OCI-LY1 (cell line): ENCODE measurements at regions not wholly inside any gene's neighbourhood (a gene's known extent, or its start where the extent isn't known, plus 50 kb on each side); places are given as distances from the start of the nearest gene placed in this dataset.

Experiments
- H2AFZ ChIP-seq: fragments of 200-600 bp; sonication (generic), shearing (Covaris generic); 2 replicates; pipeline ENCODE4 v1.6.0; 2014; ENCODE audit warnings: antibody characterized with exemption, mild to moderate bottlenecking, low read length
- H3F3A ChIP-seq: fragments of 200-600 bp; sonication (generic), shearing (Covaris generic); 2 replicates; pipeline ENCODE4 v1.6.0; 2014; ENCODE audit warnings: mild to moderate bottlenecking, antibody characterized with exemption, low read length, moderate library complexity; ENCODE audit not compliant: insufficient read depth
- H3K27ac ChIP-seq: fragments of 200-600 bp; sonication (generic); 2 replicates; pipeline ENCODE4 v1.5.1; 2014; ENCODE audit warnings: low read length, mixed run types, mild to moderate bottlenecking, low read depth; ENCODE audit not compliant: poor library complexity, severe bottlenecking
- H3K27me3 ChIP-seq: fragments of 200-600 bp; sonication (generic); 2 replicates; pipeline ENCODE4 v1.6.0; 2014; ENCODE audit warnings: antibody characterized with exemption, mild to moderate bottlenecking, low read length, moderate library complexity; ENCODE audit not compliant: insufficient read depth
- H3K36me3 ChIP-seq: fragments of 200-600 bp; sonication (generic); 2 replicates; pipeline ENCODE4 v1.6.1; 2014; ENCODE audit warnings: mild to moderate bottlenecking, antibody characterized with exemption, low read length, moderate library complexity, mixed read lengths; ENCODE audit not compliant: insufficient read depth
- H3K4me1 ChIP-seq: fragments of 200-600 bp; sonication (generic); 2 replicates; pipeline ENCODE4 v1.5.1; 2014; ENCODE audit warnings: mild to moderate bottlenecking, low read length, moderate library complexity; ENCODE audit not compliant: insufficient read depth, severe bottlenecking
- H3K4me2 ChIP-seq: fragments of 200-600 bp; sonication (generic), shearing (Covaris generic); 2 replicates; pipeline ENCODE4 v1.6.1; 2014; ENCODE audit warnings: low read length
- H3K4me3 ChIP-seq: fragments of 200-600 bp; sonication (generic); 2 replicates; pipeline ENCODE4 v1.5.1; 2014; ENCODE audit warnings: low read length, low read depth, mild to moderate bottlenecking, mixed read lengths; ENCODE audit not compliant: poor library complexity, severe bottlenecking
- H3K79me2 ChIP-seq: fragments of 200-600 bp; shearing (Covaris generic); 2 replicates; pipeline ENCODE4 v1.6.1; 2016; ENCODE audit warnings: mixed run types, low read length, mixed read lengths; ENCODE audit not compliant: insufficient read depth
- H3K9ac ChIP-seq: fragments of 200-600 bp; sonication (generic), shearing (Covaris generic); 2 replicates; pipeline ENCODE4 v1.6.1; 2014; ENCODE audit warnings: mild to moderate bottlenecking, low read length, mixed read lengths
- H3K9me2 ChIP-seq: fragments of 200-600 bp; sonication (generic), shearing (Covaris generic); 2 replicates; pipeline ENCODE4 v1.6.1; 2014; ENCODE audit warnings: low read depth, mild to moderate bottlenecking, low read length, mixed read lengths
- H3K9me3 ChIP-seq: fragments of 200-600 bp; shearing (Covaris generic); 2 replicates; pipeline ENCODE4 v1.6.1; 2014; ENCODE audit warnings: low read length, mixed read lengths
- H4K20me1 ChIP-seq: fragments of 200-600 bp; sonication (generic), shearing (Covaris generic); 2 replicates; pipeline ENCODE4 v1.6.0; 2016; ENCODE audit warnings: mild to moderate bottlenecking, low read length; ENCODE audit not compliant: insufficient read depth
- EZH2 ChIP-seq: fragments of 200-600 bp; sonication (generic), shearing (Covaris generic); IDR thresholded peaks from 2 replicates; pipeline ENCODE4 v1.8.0; 2017; ENCODE audit warnings: borderline replicate concordance, mixed run types, mild to moderate bottlenecking, antibody characterized with exemption, low read length, moderate library complexity, mixed read lengths
- TF ChIP-seq, protein P1 (sequence below): fragments of 200-600 bp; sonication (generic), shearing (Covaris generic); IDR thresholded peaks from 2 replicates; pipeline ENCODE4 v1.5.1; 2017; ENCODE audit warnings: mild to moderate bottlenecking, antibody characterized with exemption, low read length, moderate library complexity, mixed read lengths

DNA sequence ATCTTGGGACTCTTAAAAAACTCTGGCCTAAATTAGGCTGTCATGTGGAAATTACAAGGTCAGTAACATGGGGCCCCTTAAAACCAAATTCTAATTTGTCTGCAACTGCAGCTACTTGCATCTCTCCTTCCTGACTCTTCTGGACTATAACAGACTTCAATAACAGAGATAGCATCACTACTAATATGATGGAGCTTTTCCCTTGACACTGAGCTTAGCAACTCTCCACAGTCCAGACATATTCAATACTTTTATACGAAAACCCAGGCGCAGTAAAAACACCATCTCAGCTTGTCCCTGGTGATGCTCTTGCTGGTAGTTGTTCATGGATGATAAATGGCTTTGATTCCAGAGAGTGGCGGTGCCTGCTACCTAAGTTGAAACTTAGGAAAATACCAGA is 850.4 kb downstream of the STIM2 start:
- Histone ChIP-seq H3K9me3 (no peaks in the 10 kb centered on the region), H3F3A (no peaks in the 10 kb centered on the region), H3K9ac (no peak overlapping the region), H3K79me2 (no peaks in the 10 kb centered on the region), H3K4me2 (no peak overlapping the region), H3K27ac (no peak overlapping the region), H4K20me1 (no peaks in the 10 kb centered on the region), H3K4me3 (no peak overlapping the region), H3K4me1 (no peaks in the 10 kb centered on the region), H3K9me2 (no peaks in the 10 kb centered on the region), H3K27me3 (no peaks in the 10 kb centered on the region), H2AFZ (no peak overlapping the region), H3K36me3 (no peaks in the 10 kb centered on the region)
- TF ChIP-seq, protein P1, sequence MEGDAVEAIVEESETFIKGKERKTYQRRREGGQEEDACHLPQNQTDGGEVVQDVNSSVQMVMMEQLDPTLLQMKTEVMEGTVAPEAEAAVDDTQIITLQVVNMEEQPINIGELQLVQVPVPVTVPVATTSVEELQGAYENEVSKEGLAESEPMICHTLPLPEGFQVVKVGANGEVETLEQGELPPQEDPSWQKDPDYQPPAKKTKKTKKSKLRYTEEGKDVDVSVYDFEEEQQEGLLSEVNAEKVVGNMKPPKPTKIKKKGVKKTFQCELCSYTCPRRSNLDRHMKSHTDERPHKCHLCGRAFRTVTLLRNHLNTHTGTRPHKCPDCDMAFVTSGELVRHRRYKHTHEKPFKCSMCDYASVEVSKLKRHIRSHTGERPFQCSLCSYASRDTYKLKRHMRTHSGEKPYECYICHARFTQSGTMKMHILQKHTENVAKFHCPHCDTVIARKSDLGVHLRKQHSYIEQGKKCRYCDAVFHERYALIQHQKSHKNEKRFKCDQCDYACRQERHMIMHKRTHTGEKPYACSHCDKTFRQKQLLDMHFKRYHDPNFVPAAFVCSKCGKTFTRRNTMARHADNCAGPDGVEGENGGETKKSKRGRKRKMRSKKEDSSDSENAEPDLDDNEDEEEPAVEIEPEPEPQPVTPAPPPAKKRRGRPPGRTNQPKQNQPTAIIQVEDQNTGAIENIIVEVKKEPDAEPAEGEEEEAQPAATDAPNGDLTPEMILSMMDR = no peak
- TF ChIP-seq EZH2 = no peak

GRCh38 chr4:27714073-27714472 is 853.4 kb downstream of the STIM2 start:
- Histone ChIP-seq H3K9ac (no peak overlapping the region), H3K36me3 (no peaks in the 10 kb centered on the region), H3K4me3 (no peak overlapping the region), H3K9me2 (no peaks in the 10 kb centered on the region), H4K20me1 (no peaks in the 10 kb centered on the region), H3K4me2 (no peak overlapping the region), H3K79me2 (no peaks in the 10 kb centered on the region), H3K4me1 (no peaks in the 10 kb centered on the region), H3K9me3 (no peaks in the 10 kb centered on the region), H2AFZ (no peak overlapping the region), H3K27ac (no peak overlapping the region), H3K27me3 (no peaks in the 10 kb centered on the region), H3F3A (no peaks in the 10 kb centered on the region)
- TF ChIP-seq, protein P1 = no peak

- H3K27ac ChIP-seq = no peak overlapping the region
Measured at GRCh38 chr4:27716693-27717430, 856.2 kb downstream of the STIM2 start.

More at GRCh38 chr4:27716693-27717430, 856.2 kb downstream of the STIM2 start:
- H3K9me3 ChIP-seq = no peaks in the 10 kb centered on the region
- H3K36me3 ChIP-seq = no peaks in the 10 kb centered on the region
- H3K9me2 ChIP-seq = no peaks in the 10 kb centered on the region
- H3K4me1 ChIP-seq = no peaks in the 10 kb centered on the region
- H3K4me2 ChIP-seq = no peak overlapping the region
- no peak overlapping the region for H2AFZ ChIP-seq
- H3K4me3 ChIP-seq = no peak overlapping the region
- no peak overlapping the region for H3K9ac ChIP-seq
- H3K79me2 ChIP-seq = no peaks in the 10 kb centered on the region
- no peaks in the 10 kb centered on the region for H3K27me3 ChIP-seq
- H4K20me1 ChIP-seq = no peaks in the 10 kb centered on the region
- TF ChIP-seq, protein P1 = no peak
- no peak for TF ChIP-seq EZH2
- H3F3A ChIP-seq = no peaks in the 10 kb centered on the region
